ENCODE measurements at regions not wholly inside any gene's neighbourhood (a gene's known extent, or its start where the extent isn't known, plus 50 kb on each side); places are given as distances from the start of the nearest gene placed in this dataset.

DNA sequence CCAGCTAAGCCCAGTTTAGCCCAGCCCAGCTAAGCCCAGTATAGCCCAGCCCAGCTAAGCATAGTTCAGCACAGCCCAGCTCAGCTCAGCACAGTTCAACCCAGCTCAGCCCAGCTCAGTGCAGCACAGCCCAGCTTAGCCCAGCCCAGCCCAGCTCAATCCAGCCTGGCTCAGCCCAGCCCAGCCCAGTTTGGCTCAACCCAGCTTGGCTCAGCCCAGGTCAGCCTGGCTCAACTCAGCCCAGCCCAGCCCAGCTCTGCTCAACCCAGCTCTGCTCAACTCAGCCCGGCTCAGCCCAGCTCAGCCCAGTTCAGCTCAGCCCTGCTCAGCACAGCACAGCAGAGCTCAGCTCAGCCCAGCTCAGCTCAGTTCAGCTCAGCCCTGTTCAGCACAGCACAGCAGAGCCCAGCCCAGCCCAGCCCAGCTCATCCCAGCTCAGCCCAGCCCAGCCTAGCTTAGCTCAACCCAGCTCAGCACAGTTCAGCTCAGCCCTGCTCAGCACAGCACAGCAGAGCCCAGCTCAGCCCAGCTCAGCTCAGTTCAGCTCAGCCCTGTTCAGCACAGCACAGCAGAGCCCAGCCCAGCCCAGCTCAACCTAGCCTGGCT, 330.9 kb downstream of the TMEM121 start:
- TF ChIP-seq FOSL2 (IDR thresholded peaks at IDR 0.05) (no peak), FOSL2 (CRISPR knock-in tag; IDR thresholded peaks at IDR 0.05) (no peak), POLR2A (IDR thresholded peaks at IDR 0.05; ENCODE audit: low read length) (no peak), JUN (IDR thresholded peaks at IDR 0.05) (no peak), CTCF (IDR thresholded peaks at IDR 0.05) (no peak), EP300 (IDR thresholded peaks at IDR 0.05) (no peak), RNF2 (IDR thresholded peaks at IDR 0.05; ENCODE audit: borderline replicate concordance, low read depth) (no peak), PHF8 (IDR thresholded peaks at IDR 0.05; ENCODE audit: borderline replicate concordance, low read depth) (no peak), ESRRA (IDR thresholded peaks at IDR 0.05; ENCODE audit: borderline replicate concordance, low read length) (no peak), ZC3H11A (IDR thresholded peaks at IDR 0.05) (no peak), ZNF302 (CRISPR knock-in tag; IDR thresholded peaks at IDR 0.05) (no peak), CBX8 (IDR thresholded peaks at IDR 0.05) (no peak)
- TF ChIP-seq, protein P1, sequence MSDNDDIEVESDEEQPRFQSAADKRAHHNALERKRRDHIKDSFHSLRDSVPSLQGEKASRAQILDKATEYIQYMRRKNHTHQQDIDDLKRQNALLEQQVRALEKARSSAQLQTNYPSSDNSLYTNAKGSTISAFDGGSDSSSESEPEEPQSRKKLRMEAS (IDR thresholded peaks at IDR 0.05) = no peak
